ENCODE measurements at regions not wholly inside any gene's neighbourhood (a gene's known extent, or its start where the extent isn't known, plus 50 kb on each side); places are given as distances from the start of the nearest gene placed in this dataset.

DNA sequence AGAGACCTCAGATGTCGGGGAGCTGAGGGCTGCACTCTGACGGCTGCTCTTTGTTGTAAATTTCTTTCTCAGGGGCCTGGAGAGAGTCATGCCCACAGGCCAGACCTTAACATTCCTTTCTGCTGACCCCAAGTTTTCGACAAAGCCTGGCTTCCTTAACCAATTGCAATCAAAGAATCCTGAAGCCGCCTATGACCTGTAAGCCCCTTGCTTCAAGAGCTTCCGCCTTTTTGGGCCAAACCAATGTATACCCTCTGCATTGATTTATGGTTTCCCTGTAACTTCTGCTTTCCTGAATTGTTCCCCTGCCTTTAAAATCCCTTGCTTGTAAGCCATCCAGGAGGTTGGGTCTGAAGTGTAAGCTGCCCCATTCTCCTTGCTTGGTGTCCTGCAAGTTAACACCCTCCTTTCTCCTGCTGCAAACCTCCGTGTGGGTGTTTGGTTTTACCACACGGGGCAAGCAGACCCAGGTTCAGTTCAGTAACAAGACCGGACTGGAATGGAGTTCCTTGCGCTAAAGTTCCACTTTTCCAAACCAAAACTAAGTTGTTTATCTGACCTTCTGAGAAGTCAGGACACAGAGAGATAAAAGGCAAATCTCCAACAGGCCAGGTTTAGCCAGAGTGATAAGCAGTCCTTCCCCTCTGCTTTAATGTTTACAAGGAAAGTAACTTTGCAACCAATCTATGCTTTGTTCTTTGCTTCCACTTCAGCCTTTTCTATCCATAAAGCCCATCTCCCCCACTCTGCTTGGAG is 141.6 kb downstream of the KCNJ12 start:
- no peak for DNase-seq (ENCODE audit: low spot score)

DNA sequence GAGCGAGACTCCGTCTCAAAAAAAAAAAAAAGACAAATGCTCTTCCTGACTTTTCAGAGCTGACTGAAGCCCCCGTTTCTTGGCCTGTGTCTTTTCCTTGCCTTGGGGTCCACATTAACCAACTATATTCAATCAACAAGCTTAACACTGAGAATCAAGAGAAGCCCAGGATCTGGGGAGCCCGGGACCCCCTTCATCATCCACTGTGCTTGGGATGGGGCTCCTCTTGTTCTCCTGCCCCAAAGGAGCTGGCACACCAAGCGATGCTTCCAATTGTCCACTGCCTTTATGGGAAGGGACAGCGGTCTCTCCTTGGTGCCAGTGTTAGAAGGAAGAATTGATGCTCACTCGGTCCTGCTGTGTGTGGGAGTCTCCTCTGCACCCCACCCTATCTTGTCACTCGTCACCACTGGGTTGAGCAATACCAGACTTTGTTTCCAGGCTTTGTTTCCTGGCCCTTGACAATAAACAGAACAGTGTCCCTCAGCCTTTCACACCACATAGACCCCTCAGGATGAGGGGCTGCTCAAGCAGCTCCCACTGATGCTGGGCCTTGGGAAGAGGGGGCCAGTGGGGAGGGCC is 146.7 kb downstream of the KCNJ12 start:
- no peak for DNase-seq (ENCODE audit: low spot score)

DNA sequence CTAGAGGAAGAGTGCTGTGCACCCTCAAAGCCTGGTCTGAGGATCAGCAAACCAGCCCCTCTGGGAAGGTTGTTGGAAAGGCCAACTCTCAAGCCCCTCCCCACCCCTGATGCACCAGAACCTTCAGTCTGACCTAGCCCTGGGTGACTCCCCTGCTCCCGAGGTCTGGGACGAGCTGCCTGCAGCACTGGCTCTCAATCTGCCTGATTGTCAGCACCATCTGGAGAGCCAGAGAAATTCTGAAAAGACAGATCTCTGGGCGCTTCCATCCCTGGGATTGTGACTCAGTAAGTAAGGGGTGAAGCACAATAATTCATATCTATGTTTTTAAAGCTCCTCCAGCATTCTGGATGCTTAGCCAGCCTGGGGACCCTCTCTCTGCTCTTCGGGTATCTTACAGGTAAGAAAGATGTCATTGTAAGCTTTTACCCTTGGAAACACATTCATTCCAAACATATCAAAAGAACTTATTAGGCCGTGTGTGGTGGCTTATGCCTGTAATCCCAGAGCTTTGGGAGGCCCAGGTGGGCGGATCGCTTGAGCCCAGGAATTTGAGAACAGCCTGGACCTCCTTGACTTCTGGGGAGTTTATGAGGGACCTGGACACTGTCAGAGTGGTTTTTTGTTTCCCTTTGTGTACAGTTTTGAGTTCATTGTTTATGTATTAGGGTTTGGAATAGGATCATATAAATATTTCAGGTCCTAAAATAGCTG is 147.5 kb downstream of the KCNJ12 start:
- no peak for DNase-seq (ENCODE audit: low spot score)

DNA sequence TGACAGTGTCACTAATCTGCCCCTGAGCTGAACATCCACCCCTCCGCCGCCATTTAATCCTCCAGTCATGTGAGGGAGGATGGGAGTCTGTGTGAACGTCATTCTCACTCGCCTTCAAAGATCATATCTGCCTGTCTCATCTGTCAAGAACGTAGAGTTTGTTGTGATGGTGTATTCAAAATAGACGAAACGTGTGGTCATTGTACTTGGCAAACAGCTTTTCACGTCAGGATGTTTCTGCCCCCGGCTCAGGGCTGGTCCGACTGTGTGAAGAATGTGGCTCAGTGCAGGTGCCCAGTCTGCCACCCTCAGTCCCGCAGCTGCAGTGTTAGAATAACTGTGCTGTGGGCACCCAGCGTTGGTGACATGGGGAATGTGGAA is 148.0 kb downstream of the KCNJ12 start:
- DNase-seq (ENCODE audit: low spot score) = peak; percentile 9

DNA sequence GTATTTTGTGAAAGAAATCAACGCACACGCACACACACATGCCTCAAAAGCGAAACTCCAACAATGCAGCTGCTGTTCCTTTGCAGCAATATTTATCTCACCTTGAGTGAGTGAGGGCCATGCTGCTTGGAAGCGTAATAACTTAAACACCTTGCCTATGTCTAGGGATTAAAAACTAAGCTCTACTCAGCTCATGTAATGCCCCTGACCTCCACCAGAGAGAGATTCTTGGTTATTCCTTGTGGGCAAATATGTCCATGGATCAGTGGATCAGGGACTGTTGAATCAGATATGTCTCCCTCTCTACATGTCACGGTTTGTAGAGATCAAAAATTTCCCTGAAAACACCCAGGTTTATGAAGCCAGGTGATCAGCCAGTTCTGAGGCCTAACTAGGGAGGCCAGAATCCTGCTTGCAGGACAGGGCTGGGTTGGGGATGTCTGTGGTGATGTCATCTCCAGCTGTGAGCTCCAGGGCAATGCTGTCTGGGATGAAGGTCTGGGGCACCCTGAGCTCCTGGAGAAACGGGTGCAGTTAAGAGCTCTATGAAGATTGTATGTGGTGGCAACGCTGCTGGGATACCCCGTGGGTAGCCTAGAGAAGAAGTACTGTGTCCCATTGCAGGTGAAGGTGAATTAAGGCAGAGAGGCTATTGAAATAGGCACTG is 149.4 kb downstream of the KCNJ12 start:
- DNase-seq (ENCODE audit: low spot score) = peak; percentile 7

DNA sequence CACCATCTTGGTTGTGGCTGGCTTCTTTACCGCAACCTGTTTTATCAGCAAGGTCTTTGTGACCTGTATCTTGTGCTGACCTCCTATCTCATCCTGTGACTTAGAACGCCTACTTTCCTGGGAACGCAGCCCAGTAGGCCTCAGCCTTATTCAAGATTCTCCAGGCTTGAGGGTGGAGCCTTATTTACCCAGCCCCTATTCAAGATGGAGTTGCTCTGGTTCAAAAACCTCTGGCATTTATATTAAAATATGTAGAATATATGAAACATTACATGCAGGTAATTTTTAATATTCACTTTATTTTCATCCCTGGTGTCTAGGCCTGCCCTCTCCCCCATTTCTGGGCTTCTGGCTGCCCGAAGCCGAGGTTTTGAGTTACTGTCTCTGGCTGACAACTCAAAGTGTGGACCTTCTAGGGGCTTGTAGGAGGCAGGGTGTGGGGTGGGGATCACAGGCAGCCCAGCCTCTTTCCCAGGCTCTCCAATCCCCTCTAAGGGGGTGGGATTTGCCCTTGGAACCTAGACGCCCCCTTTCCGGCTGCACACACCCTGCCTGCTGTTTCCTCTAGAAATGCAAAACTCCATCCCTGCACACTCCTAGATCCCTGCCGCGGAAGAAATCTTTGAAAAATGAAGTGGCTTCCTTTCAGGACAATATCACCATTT is 152.0 kb downstream of the KCNJ12 start:
- DNase-seq (ENCODE audit: low spot score) = no peak

DNA sequence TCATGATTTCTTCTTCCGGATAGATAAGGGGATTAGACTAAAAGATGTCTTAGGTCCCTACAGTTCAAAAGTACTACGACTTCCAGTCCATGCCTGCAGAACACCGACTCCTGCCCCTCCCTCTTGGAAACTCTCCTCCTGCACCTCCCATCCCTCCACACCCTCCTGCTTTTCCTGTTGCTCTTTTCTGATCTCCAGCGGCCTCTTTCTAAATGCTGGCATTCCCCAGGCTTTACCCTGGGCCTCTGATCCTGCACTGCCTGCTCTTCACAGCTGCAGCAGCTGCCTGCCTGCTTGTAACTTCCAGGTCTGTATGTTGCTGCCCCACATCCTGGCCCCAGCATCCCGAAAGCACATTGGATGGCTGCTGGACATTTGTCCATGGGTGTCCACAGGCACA is 154.2 kb downstream of the KCNJ12 start:
- no peak for DNase-seq (ENCODE audit: low spot score)

DNA sequence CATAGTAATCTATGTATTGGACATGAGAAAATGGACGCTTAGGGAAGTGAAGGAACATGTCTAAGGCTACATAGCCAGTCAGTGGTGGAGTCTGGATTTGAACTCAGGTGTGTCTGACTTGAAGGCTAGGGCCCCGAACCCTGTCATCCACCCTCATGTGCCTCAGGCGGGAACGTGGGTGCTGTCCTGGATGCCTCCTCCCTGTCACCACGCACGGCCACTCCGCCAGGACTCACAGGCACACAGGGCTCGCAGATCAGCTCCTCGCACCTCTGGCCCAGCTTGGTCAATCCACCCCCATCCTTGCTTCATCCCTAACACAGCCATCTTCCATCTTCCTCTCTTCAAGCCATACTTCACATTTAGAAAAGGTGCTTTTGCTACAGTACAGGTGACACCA is 154.7 kb downstream of the KCNJ12 start:
- no peak for DNase-seq (ENCODE audit: low spot score)

DNA sequence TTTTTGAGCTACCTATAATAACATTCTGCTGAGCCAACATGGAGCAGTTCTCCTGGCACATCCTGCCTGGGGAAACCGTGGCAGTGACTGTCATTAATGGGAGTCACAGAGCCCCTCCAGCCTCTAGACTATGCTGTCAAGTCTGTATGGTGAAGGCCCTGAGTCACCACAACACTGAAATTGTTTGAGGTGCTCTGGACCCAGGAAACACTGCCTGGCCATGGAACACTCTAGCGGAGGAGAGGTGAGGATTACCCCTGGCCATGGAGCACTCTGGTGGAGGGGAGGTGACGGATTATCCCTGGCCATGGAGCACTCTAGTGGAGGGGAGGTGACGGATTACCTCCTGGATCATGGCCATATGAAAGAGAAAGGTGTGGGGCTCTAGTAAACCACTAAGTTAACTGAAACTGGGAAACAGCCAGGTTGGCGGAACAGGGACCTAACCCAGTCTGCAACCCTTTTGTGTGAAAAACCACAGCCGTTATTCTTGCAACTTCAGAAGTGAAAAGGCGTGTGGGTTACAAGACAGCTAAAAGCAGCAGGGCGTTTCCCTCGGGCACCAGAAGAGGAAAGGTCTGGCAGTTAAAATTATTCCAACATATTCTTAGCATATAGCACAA is 156.7 kb downstream of the KCNJ12 start:
- DNase-seq (ENCODE audit: low spot score) = no peak

DNA sequence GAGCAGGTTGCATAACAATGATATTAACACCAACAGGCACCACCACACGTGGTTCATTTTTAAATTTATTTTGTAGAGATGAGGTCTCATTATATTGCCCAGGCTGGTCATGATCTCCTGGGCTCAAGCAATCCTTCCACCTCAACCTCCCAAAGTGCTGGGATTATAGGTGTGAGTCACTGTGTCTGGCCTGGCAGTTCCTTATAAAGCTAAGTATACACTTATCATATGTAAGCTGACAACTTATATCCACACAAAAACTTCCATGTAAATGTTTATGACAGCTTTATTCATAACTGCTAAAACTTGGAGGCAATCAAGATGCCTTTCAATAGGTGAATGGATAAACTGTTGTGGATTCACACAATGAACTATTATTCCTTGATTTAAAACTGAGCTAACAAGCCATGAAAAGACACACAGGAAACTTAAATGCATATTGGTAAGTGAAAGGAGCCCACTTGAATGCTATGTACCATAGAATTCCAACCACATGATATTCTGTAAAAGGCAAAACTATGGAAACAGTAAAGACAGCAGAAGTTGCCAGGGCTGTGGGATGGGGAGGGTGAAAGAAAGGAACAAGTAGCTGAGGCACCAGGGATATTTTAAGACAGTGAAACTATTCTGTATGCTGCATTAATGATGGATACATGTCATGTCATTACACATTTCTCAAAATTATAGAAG is 156.5 kb upstream of the KCNJ18 start:
- no peak for DNase-seq (ENCODE audit: low spot score)

DNA sequence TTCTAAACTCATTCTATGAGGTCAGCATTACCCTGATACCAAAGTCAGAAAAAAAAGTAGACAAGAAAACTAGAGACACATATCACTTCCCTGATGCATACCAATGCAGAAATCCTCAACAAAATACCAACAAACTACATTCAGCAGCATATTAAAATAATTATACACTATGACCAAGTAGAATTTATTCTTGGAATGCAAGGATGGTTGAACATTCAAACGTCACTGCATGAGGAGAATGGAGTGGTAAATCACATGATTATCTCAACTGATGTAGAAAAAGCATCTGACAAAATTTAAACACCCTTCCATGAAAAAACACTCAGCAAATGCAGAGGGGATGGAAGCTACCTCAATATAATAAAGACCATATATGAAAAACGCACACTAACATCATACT is 155.0 kb upstream of the KCNJ18 start:
- DNase-seq (ENCODE audit: low spot score) = no peak

DNA sequence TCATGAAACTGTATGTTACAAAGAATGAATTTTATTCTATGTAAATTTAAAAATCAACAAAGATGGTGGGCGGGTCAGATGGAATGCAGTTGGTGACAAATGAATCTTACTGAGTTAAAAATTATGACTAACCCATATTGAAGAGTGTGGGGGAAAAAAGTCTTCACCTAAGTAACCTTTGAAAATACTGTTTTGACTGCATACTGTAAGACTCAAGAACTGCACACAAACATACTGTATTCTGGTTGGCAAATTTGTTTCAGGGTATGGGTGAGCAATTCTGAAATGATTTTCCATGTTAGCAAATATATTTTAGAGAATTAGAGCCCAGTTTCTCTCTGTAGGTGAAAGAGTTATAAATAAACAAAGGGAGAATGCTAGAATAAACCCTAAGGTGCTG is 153.7 kb upstream of the KCNJ18 start:
- no peak for DNase-seq (ENCODE audit: low spot score)

DNA sequence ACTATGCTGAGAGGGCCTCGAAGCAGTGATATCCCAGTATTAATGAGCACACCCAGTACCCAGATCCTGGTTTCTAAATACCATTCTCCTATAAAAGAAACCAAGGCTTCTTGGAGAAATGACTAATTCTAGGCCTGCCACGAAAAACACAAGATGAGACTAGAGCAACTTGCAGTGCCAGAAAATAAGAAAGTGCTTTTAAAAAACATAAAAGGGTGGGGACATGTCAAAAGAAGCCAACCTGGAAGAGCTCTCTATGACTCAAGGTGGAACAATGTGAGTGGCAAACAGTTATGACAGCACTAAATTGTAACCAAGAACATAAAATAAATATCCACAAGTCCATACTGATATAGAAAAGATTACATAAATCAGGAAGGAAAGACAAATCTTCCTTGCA is 153.2 kb upstream of the KCNJ18 start:
- DNase-seq (ENCODE audit: low spot score) = peak; percentile 36

DNA sequence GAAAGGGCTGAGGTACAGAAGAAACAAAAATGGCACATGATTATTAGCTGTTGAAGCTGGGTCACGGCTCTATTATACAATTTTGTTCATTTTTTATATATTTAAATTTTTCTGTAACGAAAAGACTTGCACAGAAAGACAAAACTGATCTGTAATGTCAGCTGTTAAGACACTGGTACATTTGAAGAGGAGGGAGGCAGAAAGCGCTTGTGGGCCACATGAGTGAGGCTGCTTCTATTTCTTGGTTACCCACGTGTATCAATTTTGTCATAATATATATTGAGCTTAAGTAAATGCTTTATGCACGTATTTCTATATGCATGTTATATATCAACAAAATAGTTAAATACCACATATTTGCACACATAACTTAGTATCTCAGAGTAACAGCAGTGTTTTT is 151.8 kb upstream of the KCNJ18 start:
- DNase-seq (ENCODE audit: low spot score) = no peak

DNA sequence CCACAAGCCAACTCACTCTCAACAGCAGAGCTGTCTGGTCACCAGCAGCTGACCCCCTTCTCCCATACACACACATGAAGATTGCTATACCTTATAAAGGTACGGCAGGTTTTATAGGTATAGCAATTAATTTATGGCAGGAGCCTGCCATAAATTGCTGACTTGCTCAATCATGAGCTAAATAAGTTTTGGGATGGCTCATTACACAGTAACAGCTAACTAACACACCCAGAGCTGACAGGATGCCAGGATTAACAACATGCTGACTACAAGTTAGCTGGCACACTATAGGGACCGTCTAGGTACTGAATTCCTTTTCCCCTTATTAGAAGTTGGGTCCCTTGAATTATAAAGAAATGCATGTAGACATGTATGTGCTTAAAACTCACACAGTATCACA is 150.3 kb upstream of the KCNJ18 start:
- no peak for DNase-seq (ENCODE audit: low spot score)

DNA sequence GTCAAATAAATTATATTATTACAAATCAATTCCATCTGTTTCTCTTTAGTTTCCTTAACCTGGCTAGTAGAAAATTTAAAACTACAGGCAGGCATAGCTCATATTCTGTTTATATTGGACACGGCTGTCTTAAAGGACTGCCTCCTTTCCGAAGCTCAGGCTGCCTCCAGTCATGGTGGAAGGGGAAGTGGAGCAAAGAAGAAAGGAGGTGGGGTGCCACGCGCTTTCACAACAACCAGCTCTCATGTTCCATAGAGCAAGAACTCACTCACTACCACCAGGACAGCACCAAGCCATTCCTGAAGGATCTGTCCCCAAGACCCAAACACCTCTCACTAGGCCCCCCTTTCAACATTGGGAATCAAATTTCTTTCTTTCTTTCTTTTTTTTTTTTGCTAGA is 149.3 kb upstream of the KCNJ18 start:
- DNase-seq (ENCODE audit: low spot score) = no peak

DNA sequence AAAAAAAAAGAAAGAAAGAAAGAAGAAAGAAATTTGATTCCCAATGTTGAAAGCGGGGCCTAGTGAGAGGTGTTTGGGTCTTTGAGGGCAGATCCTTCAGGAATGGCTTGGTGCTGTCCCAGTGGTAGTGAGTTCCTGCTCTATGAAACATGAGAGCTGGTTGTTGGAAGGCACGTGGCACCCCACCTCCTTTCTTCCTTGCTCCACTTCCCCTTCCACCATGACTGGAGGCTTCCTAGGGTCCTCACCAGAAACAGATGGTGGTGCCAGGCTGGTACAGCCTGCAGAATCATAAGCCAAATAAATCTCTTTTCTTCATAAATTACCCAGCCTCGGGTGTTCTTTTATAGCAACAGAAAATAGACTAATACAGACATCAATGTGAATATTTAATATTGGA is 147.3 kb upstream of the KCNJ18 start:
- no peak for DNase-seq (ENCODE audit: low spot score)

DNA sequence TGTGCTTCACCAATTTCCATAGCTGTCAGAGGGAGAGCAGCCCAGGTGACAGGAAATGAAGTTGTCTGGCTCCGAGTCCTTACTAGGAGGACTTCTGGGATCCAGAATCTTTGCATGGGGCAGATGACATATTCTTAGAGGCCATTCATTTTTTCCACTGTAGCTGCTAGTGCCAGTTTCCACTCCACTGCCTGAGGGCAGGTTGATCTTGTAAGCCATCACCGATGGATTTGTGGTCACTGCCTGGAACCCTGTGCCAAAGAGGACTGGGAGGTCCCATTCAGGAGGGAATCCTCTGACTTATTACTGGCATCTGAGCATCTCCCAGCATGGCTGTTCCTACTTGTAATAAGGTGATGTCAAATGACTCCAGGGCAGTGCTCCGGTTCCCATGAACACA is 144.1 kb upstream of the KCNJ18 start:
- DNase-seq (ENCODE audit: low spot score) = no peak

DNA sequence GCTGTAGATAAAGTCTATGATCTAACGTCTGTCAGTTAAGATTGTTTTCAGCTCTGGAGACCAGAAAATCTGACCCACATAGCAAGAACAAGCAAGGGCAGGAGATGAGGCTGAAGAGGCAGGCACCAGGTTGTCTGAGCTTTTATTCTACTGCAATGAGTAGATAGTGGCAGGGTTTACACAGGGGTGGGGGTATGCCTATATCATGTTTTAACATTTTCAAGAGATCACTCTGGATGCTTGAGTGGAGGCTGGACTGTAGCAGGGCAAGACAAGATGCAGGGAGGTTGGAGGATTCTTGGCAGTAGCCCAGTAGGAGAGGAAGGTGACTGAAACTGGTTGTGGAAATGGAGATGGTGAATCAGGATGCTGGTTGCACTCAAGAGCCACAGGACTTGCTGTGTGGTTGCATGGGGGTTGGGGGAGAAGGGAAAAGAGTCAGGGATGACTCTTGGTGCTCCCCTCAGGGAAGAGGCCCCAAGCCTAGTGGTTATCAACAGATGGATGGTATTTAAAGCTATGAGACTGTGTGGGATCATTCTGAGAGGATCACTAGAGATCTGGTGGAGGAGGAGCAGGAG is 143.1 kb upstream of the KCNJ18 start:
- DNase-seq (ENCODE audit: low spot score) = peak; percentile 64

DNA sequence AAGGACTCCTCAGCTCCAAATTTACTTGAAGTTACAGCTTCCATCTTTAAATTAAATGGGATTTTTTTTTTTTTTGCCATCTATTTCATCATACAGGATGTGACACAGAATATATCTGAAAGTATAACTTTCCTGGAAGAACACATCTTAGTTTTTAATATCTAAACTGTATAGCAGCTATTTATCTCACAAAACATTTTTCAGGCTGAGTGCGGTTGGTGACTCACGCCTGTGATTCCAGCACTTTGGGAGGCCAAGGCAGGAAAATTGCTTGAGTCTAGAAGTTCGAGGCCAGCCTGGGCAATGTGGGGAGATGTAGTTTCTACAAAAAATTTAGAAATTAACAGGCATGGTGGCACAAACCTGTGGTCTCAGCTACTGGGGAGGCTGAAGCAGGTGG is 142.3 kb upstream of the KCNJ18 start:
- peak; percentile 28 for DNase-seq (ENCODE audit: low spot score)

Measured in kidney tubule cell (primary cell).